ENCODE measurements at regions not wholly inside any gene's neighbourhood (a gene's known extent, or its start where the extent isn't known, plus 50 kb on each side); places are given as distances from the start of the nearest gene placed in this dataset.

DNA sequence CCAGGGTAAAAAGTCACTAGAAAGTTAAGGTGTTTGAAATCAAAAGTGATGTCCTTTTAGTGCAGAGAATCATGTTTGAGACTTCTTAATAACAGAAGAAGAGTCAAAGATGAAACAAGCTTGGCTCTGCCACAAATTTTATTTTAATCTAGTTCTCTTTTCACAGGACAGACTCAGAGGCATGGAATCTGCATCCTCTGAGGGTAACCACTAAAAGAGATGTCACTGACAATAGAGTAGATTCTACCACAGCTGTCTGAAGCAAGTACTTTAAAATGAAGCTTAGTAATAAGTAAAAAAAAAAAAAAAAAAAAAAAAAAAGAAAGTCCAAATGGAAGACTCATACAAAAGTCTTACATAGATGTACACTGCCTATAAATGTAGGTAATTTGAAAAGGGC lies 519.7 kb upstream of the PRMT6 start:
- H3K9ac ChIP-seq (ENCODE audit: extremely low read depth, insufficient read length, low read length): no peak overlapping the region
- DNase-seq: no peak
- H3K4ac ChIP-seq (ENCODE audit: low read depth, low read length): no peak overlapping the region
- H3K4me2 ChIP-seq (ENCODE audit: insufficient read depth, insufficient read length, low read length): no peak overlapping the region
- H2BK5ac ChIP-seq (ENCODE audit: insufficient read length, low read length): no peak overlapping the region
- no peaks in the 10 kb centered on the region for H3K79me2 ChIP-seq (ENCODE audit: insufficient read depth, low read length)
- H2BK12ac ChIP-seq (ENCODE audit: insufficient read length, low read depth, low read length): no peak overlapping the region
- no peaks in the 10 kb centered on the region for H4K20me1 ChIP-seq (ENCODE audit: control insufficient read depth, insufficient read depth, insufficient read length)
- TF ChIP-seq, protein P1, sequence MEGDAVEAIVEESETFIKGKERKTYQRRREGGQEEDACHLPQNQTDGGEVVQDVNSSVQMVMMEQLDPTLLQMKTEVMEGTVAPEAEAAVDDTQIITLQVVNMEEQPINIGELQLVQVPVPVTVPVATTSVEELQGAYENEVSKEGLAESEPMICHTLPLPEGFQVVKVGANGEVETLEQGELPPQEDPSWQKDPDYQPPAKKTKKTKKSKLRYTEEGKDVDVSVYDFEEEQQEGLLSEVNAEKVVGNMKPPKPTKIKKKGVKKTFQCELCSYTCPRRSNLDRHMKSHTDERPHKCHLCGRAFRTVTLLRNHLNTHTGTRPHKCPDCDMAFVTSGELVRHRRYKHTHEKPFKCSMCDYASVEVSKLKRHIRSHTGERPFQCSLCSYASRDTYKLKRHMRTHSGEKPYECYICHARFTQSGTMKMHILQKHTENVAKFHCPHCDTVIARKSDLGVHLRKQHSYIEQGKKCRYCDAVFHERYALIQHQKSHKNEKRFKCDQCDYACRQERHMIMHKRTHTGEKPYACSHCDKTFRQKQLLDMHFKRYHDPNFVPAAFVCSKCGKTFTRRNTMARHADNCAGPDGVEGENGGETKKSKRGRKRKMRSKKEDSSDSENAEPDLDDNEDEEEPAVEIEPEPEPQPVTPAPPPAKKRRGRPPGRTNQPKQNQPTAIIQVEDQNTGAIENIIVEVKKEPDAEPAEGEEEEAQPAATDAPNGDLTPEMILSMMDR (conservative IDR thresholded peaks at IDR 0.05): no peak
- no peaks in the 10 kb centered on the region for H3K27me3 Mint-ChIP-seq (ENCODE audit: low read depth)
- no peak overlapping the region for H3K4me3 Mint-ChIP-seq
- H2AK5ac ChIP-seq (ENCODE audit: insufficient read length, low read length): no peak overlapping the region
- H4K91ac ChIP-seq (ENCODE audit: insufficient read length, low read depth, low read length): no peak overlapping the region
- H3K36me3 Mint-ChIP-seq (ENCODE audit: insufficient read depth in 1 of 3, low read depth in 3 of 3): peaks cover 5 to 15% (median 8%) of the 10 kb centered on the region in 3 experiments
- no peak overlapping the region for H3K23ac ChIP-seq (ENCODE audit: insufficient read length, low read depth, low read length)
- H3T11ph ChIP-seq (ENCODE audit: low read length): no peak overlapping the region
- no peak overlapping the region for H3K27ac Mint-ChIP-seq
- no peak overlapping the region for H3K14ac ChIP-seq (ENCODE audit: insufficient read depth, low read length)
- peaks cover 4% of the 10 kb centered on the region for H3K9me3 ChIP-seq (ENCODE audit: control insufficient read depth, low read depth, low read length)
- H2BK120ac ChIP-seq (ENCODE audit: low read depth, low read length, poor library complexity, severe bottlenecking): no peak overlapping the region
- no peaks in the 10 kb centered on the region for H3K27me3 ChIP-seq (ENCODE audit: insufficient read depth, low read length)
- H3K4me1 ChIP-seq (ENCODE audit: insufficient read depth, low read length): no peaks in the 10 kb centered on the region
- H4K8ac ChIP-seq (replicated peaks; ENCODE audit: insufficient read length, low read depth, low read length): no peak overlapping the region
- no peak overlapping the region for H3K56ac ChIP-seq (ENCODE audit: insufficient read length, low read depth, low read length)
- H3K18ac ChIP-seq (ENCODE audit: insufficient read length, low read depth, low read length): no peak overlapping the region
- no peaks in the 10 kb centered on the region for H3K23me2 ChIP-seq (ENCODE audit: insufficient read length, low read depth, low read length, poor library complexity, severe bottlenecking)
- peaks cover 2 to 3% of the 10 kb centered on the region in 2 experiments; a peak in 1 of 4 replicates for H3K4me1 Mint-ChIP-seq
- H3K79me1 ChIP-seq (ENCODE audit: insufficient read depth, low read depth, low read length, poor library complexity, severe bottlenecking): no peaks in the 10 kb centered on the region
- no peak overlapping the region for H3K27ac ChIP-seq (ENCODE audit: insufficient read length, low read depth, low read length)
- H4K5ac ChIP-seq (ENCODE audit: insufficient read length, low read depth, low read length): no peak overlapping the region
- no peak overlapping the region for H2BK20ac ChIP-seq (ENCODE audit: low read depth, low read length, poor library complexity, severe bottlenecking)
- H3K9me3 Mint-ChIP-seq: peaks cover 14 to 18% of the 10 kb centered on the region in 2 experiments
- H2BK15ac ChIP-seq (ENCODE audit: low read depth, low read length): no peak overlapping the region
- H2AFZ ChIP-seq (ENCODE audit: low read length): no peak overlapping the region

All from H9 (cell line).